GM12872 (cell line): ENCODE measurements at regions not wholly inside any gene's neighbourhood (a gene's known extent, or its start where the extent isn't known, plus 50 kb on each side); places are given as distances from the start of the nearest gene placed in this dataset.

Source experiments
- TF ChIP-seq, protein P1 (sequence below): IDR thresholded peaks from 3 replicates; pipeline ENCODE4 v1.5.1; 2011; ENCODE audit warnings: low read depth, mild to moderate bottlenecking, low read length, moderate library complexity; ENCODE audit not compliant: insufficient read depth

DNA sequence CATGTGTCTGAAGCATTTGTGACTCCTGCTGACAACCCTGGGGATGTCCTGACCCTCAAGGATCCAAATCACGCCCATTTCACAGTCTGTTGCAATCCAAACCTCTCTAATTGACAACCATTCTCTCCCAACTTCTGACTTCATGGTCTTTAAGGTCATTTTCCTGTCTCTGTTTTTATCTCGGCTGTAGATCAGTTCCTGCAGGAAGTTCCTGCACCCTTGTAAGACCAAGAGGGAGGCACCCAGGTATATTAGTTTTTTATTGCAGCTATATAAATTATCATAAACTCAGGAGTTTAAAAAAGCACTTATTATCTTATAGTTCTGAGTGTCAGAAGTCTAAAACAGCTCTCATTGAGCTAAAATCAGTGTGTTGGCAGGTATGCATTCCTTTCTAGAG is 166.8 kb downstream of the BTBD3 start:
- TF ChIP-seq, protein P1, sequence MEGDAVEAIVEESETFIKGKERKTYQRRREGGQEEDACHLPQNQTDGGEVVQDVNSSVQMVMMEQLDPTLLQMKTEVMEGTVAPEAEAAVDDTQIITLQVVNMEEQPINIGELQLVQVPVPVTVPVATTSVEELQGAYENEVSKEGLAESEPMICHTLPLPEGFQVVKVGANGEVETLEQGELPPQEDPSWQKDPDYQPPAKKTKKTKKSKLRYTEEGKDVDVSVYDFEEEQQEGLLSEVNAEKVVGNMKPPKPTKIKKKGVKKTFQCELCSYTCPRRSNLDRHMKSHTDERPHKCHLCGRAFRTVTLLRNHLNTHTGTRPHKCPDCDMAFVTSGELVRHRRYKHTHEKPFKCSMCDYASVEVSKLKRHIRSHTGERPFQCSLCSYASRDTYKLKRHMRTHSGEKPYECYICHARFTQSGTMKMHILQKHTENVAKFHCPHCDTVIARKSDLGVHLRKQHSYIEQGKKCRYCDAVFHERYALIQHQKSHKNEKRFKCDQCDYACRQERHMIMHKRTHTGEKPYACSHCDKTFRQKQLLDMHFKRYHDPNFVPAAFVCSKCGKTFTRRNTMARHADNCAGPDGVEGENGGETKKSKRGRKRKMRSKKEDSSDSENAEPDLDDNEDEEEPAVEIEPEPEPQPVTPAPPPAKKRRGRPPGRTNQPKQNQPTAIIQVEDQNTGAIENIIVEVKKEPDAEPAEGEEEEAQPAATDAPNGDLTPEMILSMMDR, result no peak

DNA sequence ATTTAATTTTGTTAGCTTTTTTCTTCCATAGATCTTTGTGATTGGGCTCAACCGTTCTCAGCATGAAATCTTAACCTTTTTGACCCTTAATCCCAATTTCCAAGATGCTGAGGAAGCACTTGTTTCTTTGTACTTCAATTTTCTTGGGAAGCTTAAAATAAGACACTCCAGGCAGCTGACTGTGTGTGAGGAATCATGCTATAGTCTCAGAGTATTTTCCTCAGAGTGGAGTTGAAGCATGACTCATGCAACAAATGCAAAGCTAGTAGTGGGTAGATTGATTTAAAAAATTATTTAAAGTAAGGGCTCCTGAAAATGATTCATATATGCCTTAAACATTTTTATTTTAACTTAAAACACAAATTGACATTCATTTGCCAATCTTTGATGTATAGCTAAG is 168.7 kb downstream of the BTBD3 start:
- TF ChIP-seq, protein P1, result no peak

DNA sequence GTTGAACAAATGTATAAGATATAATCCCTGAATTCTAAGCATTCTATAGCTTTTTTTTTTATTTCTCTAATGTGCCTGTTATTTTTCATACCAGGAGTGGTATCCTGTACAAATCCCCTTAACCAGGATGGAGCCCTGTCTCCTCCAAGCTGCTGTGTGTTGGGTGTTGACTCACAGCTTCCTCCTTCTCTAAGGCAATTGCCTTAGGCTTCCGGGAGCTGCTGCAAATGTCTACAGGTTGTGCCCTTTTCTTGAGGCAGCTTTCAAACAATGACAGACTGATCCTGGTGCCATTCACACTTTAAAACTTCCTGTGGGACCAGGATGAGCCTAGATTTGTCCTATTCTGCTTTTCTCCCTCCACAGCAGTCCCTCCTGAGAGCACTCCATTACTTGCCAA is 173.2 kb downstream of the BTBD3 start:
- TF ChIP-seq, protein P1, result no peak

DNA sequence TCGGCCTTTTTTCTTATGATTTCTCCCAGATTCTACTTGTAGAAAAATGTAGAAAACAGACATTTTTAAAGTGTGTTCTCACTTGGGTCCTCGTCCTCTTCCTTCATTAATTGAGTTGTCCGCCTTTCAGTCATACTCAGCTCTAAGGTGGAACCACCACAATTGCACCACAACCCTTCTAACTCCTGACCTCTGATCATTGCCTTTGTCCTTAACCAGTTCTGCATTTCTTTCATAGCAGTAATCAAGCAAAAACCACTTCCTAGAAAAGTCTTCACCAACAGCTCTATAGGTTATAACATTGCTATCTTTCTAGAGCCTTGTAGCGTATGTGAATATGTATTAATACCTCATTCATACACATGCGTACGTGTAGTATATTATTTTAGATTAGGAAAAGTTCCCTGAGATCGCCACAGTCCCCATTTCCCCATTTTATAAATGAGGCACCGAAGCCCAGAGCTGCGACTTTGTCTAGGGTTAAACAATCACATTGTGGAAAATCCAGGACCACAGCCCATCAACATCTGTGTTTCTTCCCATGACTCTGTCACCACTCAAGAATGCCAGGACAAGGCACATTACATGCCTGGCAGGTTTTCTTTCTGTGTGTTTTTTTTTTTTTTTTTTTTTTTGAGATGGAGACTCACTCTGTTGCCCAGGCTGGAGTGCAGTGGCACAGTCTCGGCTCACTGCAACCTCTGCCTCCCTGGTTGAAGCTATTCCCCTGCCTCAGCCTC is 175.5 kb downstream of the BTBD3 start:
- TF ChIP-seq, protein P1, result no peak

DNA sequence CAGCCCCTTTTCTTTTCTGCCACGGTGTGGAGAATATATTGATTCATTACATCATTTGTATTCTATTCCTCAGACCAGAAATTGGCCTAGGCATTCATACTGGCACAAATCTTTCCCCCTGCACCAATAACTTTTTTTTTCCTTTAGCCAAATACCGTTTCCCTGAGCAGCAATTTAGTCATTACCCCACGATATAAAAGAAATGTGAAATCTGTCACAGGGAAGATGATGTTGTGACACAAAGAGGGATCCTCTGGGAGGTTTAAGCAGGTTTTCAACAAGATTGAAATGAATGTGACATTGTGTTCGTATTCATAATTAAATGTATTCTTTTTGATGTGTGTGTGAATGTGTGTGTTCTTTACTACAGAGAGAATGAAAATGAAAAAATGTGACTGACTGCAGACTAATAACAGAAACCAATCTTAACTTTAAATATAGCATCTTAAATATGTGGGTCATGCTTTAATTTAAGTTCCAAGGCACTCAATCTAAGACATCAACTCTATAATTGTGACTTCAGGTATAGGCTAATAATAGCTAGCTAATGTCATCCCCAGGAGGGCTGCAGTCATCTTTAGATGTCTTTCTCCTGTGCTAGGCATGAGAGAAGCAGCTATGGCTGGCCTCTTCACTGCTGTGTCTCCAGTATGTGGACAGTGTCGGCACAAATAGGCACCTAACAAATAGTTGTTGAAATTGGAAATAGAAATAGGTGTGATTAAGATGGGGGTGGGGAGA is 177.7 kb downstream of the BTBD3 start:
- TF ChIP-seq, protein P1, result no peak

DNA sequence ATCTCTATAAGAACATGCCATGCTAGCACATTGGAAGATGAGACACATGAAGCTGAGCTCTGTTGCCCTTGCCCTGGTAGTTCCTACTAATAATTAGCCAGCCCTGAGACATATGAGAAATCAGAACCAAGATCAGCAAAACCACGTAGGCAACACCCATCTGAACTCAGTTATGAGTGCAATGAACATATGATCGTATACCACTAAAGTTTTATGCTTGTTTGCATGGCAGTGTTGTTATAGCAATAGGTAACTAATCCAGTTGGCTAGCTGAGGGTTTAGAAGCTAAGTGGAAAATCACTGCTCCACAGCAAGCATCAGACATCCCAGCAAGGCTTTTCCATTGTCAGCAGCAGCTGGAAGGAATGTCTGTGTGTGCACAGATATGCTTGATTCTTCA is 180.7 kb downstream of the BTBD3 start:
- TF ChIP-seq, protein P1, result no peak

DNA sequence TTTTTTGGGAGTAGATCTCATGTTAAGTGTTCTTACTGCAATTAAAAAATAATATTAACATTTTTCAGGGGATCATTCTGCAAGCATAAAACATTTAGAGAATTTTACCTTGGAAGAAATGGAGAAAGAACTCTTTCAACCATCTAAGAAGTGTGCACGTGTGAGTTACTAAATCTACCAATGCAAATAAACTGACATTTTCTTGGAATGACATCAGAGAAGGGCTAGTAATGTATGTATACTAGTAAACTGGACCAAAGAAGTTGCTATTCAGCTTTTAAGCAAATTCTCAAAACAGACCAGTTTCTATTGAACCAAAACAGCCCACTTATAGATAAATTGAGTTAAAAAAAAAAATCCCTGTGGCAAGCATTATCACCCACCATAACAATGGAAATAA is 191.2 kb downstream of the BTBD3 start:
- TF ChIP-seq, protein P1, result no peak
